Memory B cell (primary cell): ENCODE measurements at regions not wholly inside any gene's neighbourhood (a gene's known extent, or its start where the extent isn't known, plus 50 kb on each side); places are given as distances from the start of the nearest gene placed in this dataset.

Experiments used
- ATAC-seq: fragments of 150-1000 bp; cut with Tn5 transposase; 2 replicates; pipeline ENCODE4 v1.10.0; 2021; ENCODE audit warnings: low read depth, mild to moderate bottlenecking, moderate library complexity
- DNase-seq, 2 donors: peaks; one replicate each; pipeline ENCODE4 v3.0.0; 2022; ENCODE audit warnings: low spot score in 2 of 2
- H3K27ac Mint-ChIP-seq: one replicate; pipeline ENCODE4 v1.8.0; 2022; ENCODE audit warnings: mild to moderate bottlenecking, moderate library complexity, mixed read lengths
- H3K27me3 Mint-ChIP-seq: one replicate; pipeline ENCODE4 v1.8.0; 2022; ENCODE audit warnings: mixed read lengths
- H3K36me3 Mint-ChIP-seq: one replicate; pipeline ENCODE4 v1.8.0; 2022; ENCODE audit warnings: mild to moderate bottlenecking, mixed read lengths
- H3K4me1 Mint-ChIP-seq: one replicate; pipeline ENCODE4 v1.8.0; 2022; ENCODE audit warnings: mixed read lengths
- H3K4me3 Mint-ChIP-seq: one replicate; pipeline ENCODE4 v1.8.0; 2022; ENCODE audit warnings: mild to moderate bottlenecking, moderate library complexity, mixed read lengths
- H3K9me3 Mint-ChIP-seq: one replicate; pipeline ENCODE4 v1.8.0; 2022; ENCODE audit warnings: mixed read lengths

- H3K36me3 Mint-ChIP-seq = no peaks in the 10 kb centered on the region
- H3K4me1 Mint-ChIP-seq = no peaks in the 10 kb centered on the region
- ATAC-seq = no peak
- no peak overlapping the region for H3K4me3 Mint-ChIP-seq
- H3K27me3 Mint-ChIP-seq = peaks cover 2% of the 10 kb centered on the region
- no peaks in the 10 kb centered on the region for H3K9me3 Mint-ChIP-seq
- no peak for DNase-seq
- no peak overlapping the region for H3K27ac Mint-ChIP-seq
These were observed 326.8 kb upstream of the CPEB2 start for GRCh38 chr4:14675279-14675985.

- DNase-seq = no peak
- Mint-ChIP-seq H3K4me3 (no peak overlapping the region), H3K4me1 (no peaks in the 10 kb centered on the region), H3K9me3 (peaks cover 4% of the 10 kb centered on the region), H3K36me3 (no peaks in the 10 kb centered on the region), H3K27ac (no peak overlapping the region), H3K27me3 (peaks cover 2% of the 10 kb centered on the region)
- no peak for ATAC-seq
These were observed 322.4 kb upstream of the CPEB2 start for GRCh38 chr4:14679906-14680305.

- Mint-ChIP-seq H3K36me3 (no peaks in the 10 kb centered on the region), H3K4me1 (no peaks in the 10 kb centered on the region)
These were observed 321.0 kb upstream of the CPEB2 start for GRCh38 chr4:14681330-14681729.

GRCh38 chr4:14693728-14694127 lies 308.6 kb upstream of the CPEB2 start:
- H3K27me3 Mint-ChIP-seq = peaks cover 3% of the 10 kb centered on the region
- H3K4me3 Mint-ChIP-seq = no peak overlapping the region
- H3K4me1 Mint-ChIP-seq = no peaks in the 10 kb centered on the region
- peaks cover 8% of the 10 kb centered on the region for H3K9me3 Mint-ChIP-seq
- H3K36me3 Mint-ChIP-seq = no peaks in the 10 kb centered on the region
- ATAC-seq (no peak), DNase-seq (no peak)
- H3K27ac Mint-ChIP-seq = no peak overlapping the region

More at GRCh38 chr4:14681330-14681729, 321.0 kb upstream of the CPEB2 start:
- ATAC-seq = no peak
- DNase-seq = no peak
- Mint-ChIP-seq H3K27me3 (peaks cover 4% of the 10 kb centered on the region), H3K27ac (no peak overlapping the region), H3K9me3 (peaks cover 4% of the 10 kb centered on the region), H3K4me3 (no peak overlapping the region)

- H3K27ac Mint-ChIP-seq = no peak overlapping the region
- H3K36me3 Mint-ChIP-seq = no peaks in the 10 kb centered on the region
- DNase-seq (no peak), ATAC-seq (no peak)
- H3K27me3 Mint-ChIP-seq = peaks cover 3% of the 10 kb centered on the region
- no peaks in the 10 kb centered on the region for H3K4me1 Mint-ChIP-seq
- H3K4me3 Mint-ChIP-seq = no peak overlapping the region
- peaks cover 8% of the 10 kb centered on the region for H3K9me3 Mint-ChIP-seq
These were observed 307.0 kb upstream of the CPEB2 start for GRCh38 chr4:14695095-14695845.

- no peak overlapping the region for H3K27ac Mint-ChIP-seq
- no peaks in the 10 kb centered on the region for H3K4me1 Mint-ChIP-seq
- ATAC-seq (no peak), DNase-seq (no peak)
- no peaks in the 10 kb centered on the region for H3K9me3 Mint-ChIP-seq
- no peaks in the 10 kb centered on the region for H3K36me3 Mint-ChIP-seq
- H3K4me3 Mint-ChIP-seq = no peak overlapping the region
- peaks cover 3% of the 10 kb centered on the region for H3K27me3 Mint-ChIP-seq
These were observed 302.2 kb upstream of the CPEB2 start for GRCh38 chr4:14700083-14700482.

- Mint-ChIP-seq H3K27ac (no peak overlapping the region), H3K4me3 (no peak overlapping the region), H3K36me3 (no peaks in the 10 kb centered on the region), H3K27me3 (peaks cover 3% of the 10 kb centered on the region), H3K4me1 (no peaks in the 10 kb centered on the region), H3K9me3 (peaks cover under 1% of the 10 kb centered on the region)
- DNase-seq (no peak), ATAC-seq (no peak)
These were observed 301.7 kb upstream of the CPEB2 start for GRCh38 chr4:14700544-14700943.

GRCh38 chr4:14701389-14701788 lies 300.9 kb upstream of the CPEB2 start:
- H3K4me3 Mint-ChIP-seq = no peak overlapping the region
- DNase-seq (no peak), ATAC-seq (no peak)
- no peaks in the 10 kb centered on the region for H3K4me1 Mint-ChIP-seq
- peaks cover 2% of the 10 kb centered on the region for H3K9me3 Mint-ChIP-seq
- H3K27me3 Mint-ChIP-seq = no peaks in the 10 kb centered on the region
- H3K36me3 Mint-ChIP-seq = no peaks in the 10 kb centered on the region
- no peak overlapping the region for H3K27ac Mint-ChIP-seq

GRCh38 chr4:14701896-14702295 lies 300.4 kb upstream of the CPEB2 start:
- Mint-ChIP-seq H3K9me3 (peaks cover 2% of the 10 kb centered on the region), H3K4me1 (no peaks in the 10 kb centered on the region), H3K27ac (no peak overlapping the region), H3K4me3 (no peak overlapping the region), H3K36me3 (no peaks in the 10 kb centered on the region), H3K27me3 (no peaks in the 10 kb centered on the region)
- no peak for ATAC-seq
- no peak for DNase-seq

- no peak for DNase-seq
- no peak for ATAC-seq
- Mint-ChIP-seq H3K27me3 (peaks cover 2% of the 10 kb centered on the region), H3K27ac (no peak overlapping the region), H3K4me3 (no peak overlapping the region), H3K4me1 (no peaks in the 10 kb centered on the region), H3K36me3 (no peaks in the 10 kb centered on the region), H3K9me3 (peaks cover 2% of the 10 kb centered on the region)
These were observed 293.7 kb upstream of the CPEB2 start for GRCh38 chr4:14708574-14708973.

GRCh38 chr4:14711259-14711658 lies 291.0 kb upstream of the CPEB2 start:
- Mint-ChIP-seq H3K36me3 (no peaks in the 10 kb centered on the region), H3K4me3 (no peak overlapping the region), H3K27me3 (peaks cover 2% of the 10 kb centered on the region), H3K9me3 (no peaks in the 10 kb centered on the region), H3K27ac (no peak overlapping the region), H3K4me1 (no peaks in the 10 kb centered on the region)
- ATAC-seq (no peak), DNase-seq (no peak)

GRCh38 chr4:14716691-14717090 lies 285.6 kb upstream of the CPEB2 start:
- DNase-seq (no peak), ATAC-seq (no peak)
- Mint-ChIP-seq H3K4me1 (no peaks in the 10 kb centered on the region), H3K27me3 (peaks cover 18% of the 10 kb centered on the region), H3K36me3 (no peaks in the 10 kb centered on the region), H3K27ac (no peak overlapping the region), H3K4me3 (no peak overlapping the region), H3K9me3 (peaks cover 7% of the 10 kb centered on the region)

GRCh38 chr4:14719053-14719452 lies 283.2 kb upstream of the CPEB2 start:
- no peaks in the 10 kb centered on the region for H3K4me1 Mint-ChIP-seq
- H3K27me3 Mint-ChIP-seq = peaks cover 18% of the 10 kb centered on the region
- H3K4me3 Mint-ChIP-seq = no peak overlapping the region
- H3K36me3 Mint-ChIP-seq = no peaks in the 10 kb centered on the region
- H3K9me3 Mint-ChIP-seq = peaks cover 8% of the 10 kb centered on the region
- no peak overlapping the region for H3K27ac Mint-ChIP-seq
- DNase-seq = no peak
- no peak for ATAC-seq

GRCh38 chr4:14726441-14726840 lies 275.8 kb upstream of the CPEB2 start:
- H3K27me3 Mint-ChIP-seq = peaks cover 2% of the 10 kb centered on the region
- no peaks in the 10 kb centered on the region for H3K36me3 Mint-ChIP-seq
- H3K4me3 Mint-ChIP-seq = no peak overlapping the region
- ATAC-seq (no peak), DNase-seq (no peak)
- H3K9me3 Mint-ChIP-seq = peaks cover 3% of the 10 kb centered on the region
- no peak overlapping the region for H3K27ac Mint-ChIP-seq
- no peaks in the 10 kb centered on the region for H3K4me1 Mint-ChIP-seq
